GM23338 (cell line): ENCODE measurements at regions not wholly inside any gene's neighbourhood (a gene's known extent, or its start where the extent isn't known, plus 50 kb on each side); places are given as distances from the start of the nearest gene placed in this dataset.

Source experiments
- ATAC-seq: fragments of 200-7000 bp; cut with Tn5 transposase; 3 replicates; pipeline ENCODE4 v1.9.1; 2020
- DNase-seq: peaks from one replicate; pipeline ENCODE4 v3.0.0-alpha.2; 2015; ENCODE audit warnings: low spot score
- H2AFZ ChIP-seq: fragments of 200-600 bp; sonication (generic); 2 replicates; pipeline ENCODE4 v1.8.0; 2016; ENCODE audit warnings: antibody characterized with exemption, mild to moderate bottlenecking, moderate library complexity
- H3F3A ChIP-seq: fragments of 200-600 bp; sonication (generic); replicated peaks from 2 replicates; pipeline ENCODE4 v1.8.0; 2017; ENCODE audit warnings: antibody characterized with exemption, mixed run types, low read depth
- H3K27ac ChIP-seq: fragments of 200-600 bp; sonication (generic); 2 replicates; pipeline ENCODE4 v1.6.1; 2016; ENCODE audit warnings: low read depth
- H3K27me3 ChIP-seq: fragments of 200-600 bp; sonication (generic); 2 replicates; pipeline ENCODE4 v1.8.0; 2016; ENCODE audit warnings: mild to moderate bottlenecking, mixed run types, moderate library complexity; ENCODE audit not compliant: insufficient read depth
- H3K36me3 ChIP-seq: fragments of 200-600 bp; sonication (generic); 2 replicates; pipeline ENCODE4 v1.8.0; 2016; ENCODE audit warnings: mild to moderate bottlenecking; ENCODE audit not compliant: insufficient read depth
- H3K4me1 ChIP-seq: fragments of 200-600 bp; sonication (generic); 2 replicates; pipeline ENCODE4 v1.8.0; 2016; ENCODE audit warnings: mild to moderate bottlenecking, moderate library complexity; ENCODE audit not compliant: insufficient read depth
- H3K4me2 ChIP-seq: fragments of 200-600 bp; sonication (generic); 2 replicates; pipeline ENCODE4 v1.7.1; 2017; ENCODE audit warnings: mixed run types
- H3K4me3 ChIP-seq: fragments of 200-600 bp; sonication (generic); 2 replicates; pipeline ENCODE4 v1.6.1; 2016; ENCODE audit warnings: mixed run types
- H3K79me2 ChIP-seq: fragments of 200-600 bp; sonication (generic); replicated peaks from 2 replicates; pipeline ENCODE4 v1.8.0; 2017; ENCODE audit warnings: mild to moderate bottlenecking; ENCODE audit not compliant: insufficient read depth
- H3K9me2 ChIP-seq: fragments of 200-600 bp; sonication (generic); 2 replicates; pipeline ENCODE4 v1.8.0; 2017; ENCODE audit not compliant: insufficient read depth
- H4K20me1 ChIP-seq: fragments of 200-600 bp; sonication (generic); replicated peaks from 2 replicates; pipeline ENCODE4 v1.8.0; 2017; ENCODE audit warnings: mild to moderate bottlenecking; ENCODE audit not compliant: insufficient read depth
- H3K27ac Mint-ChIP-seq: 2 replicates; pipeline ENCODE4 v1.8.0; 2020; ENCODE audit warnings: inconsistent platforms, mild to moderate bottlenecking, moderate library complexity, mixed read lengths
- H3K27me3 Mint-ChIP-seq: 3 replicates; pipeline ENCODE4 v1.8.0; 2022; ENCODE audit warnings: low read depth, mild to moderate bottlenecking, moderate library complexity, mixed read lengths, inconsistent platforms; ENCODE audit not compliant: insufficient read depth, poor library complexity
- H3K36me3 Mint-ChIP-seq: 3 replicates; pipeline ENCODE4 v1.8.0; 2021; ENCODE audit warnings: low read depth, mild to moderate bottlenecking, inconsistent platforms, moderate library complexity, mixed read lengths
- H3K4me1 Mint-ChIP-seq: 3 replicates; pipeline ENCODE4 v1.8.0; 2020; ENCODE audit warnings: mild to moderate bottlenecking, inconsistent platforms, mixed read lengths
- H3K4me3 Mint-ChIP-seq: 3 replicates; pipeline ENCODE4 v1.8.0; 2021; ENCODE audit warnings: moderate library complexity, mild to moderate bottlenecking, inconsistent platforms, mixed read lengths
- H3K9me3 Mint-ChIP-seq: 3 replicates; pipeline ENCODE4 v1.8.0; 2020; ENCODE audit warnings: moderate library complexity, mild to moderate bottlenecking, inconsistent platforms, mixed read lengths
- CTCF ChIP-seq, 2 experiments: fragments of 200-600 bp in 1 of 2; sonication (generic) in 1 of 2; conservative IDR thresholded peaks; 2 replicates each; pipeline versions ENCODE4 v1.5.1 to v1.6.1; 2016 to 2017; ENCODE audit warnings: antibody characterized with exemption in 2 of 2, low read depth in 2 of 2, mild to moderate bottlenecking in 2 of 2, moderate library complexity in 1 of 2
- ETS1 ChIP-seq: IDR thresholded peaks from 2 replicates; pipeline ENCODE4 v1.6.1; 2016; ENCODE audit warnings: antibody characterized with exemption
- EZH2 ChIP-seq: fragments of 200-600 bp; sonication (generic); IDR thresholded peaks from one replicate; pipeline ENCODE4 v1.8.0; 2017; ENCODE audit warnings: antibody characterized with exemption, mild to moderate bottlenecking, low read depth; ENCODE audit not compliant: unreplicated experiment
- EZH2phosphoT487 ChIP-seq: fragments of 200-600 bp; sonication (generic); IDR thresholded peaks from one replicate; pipeline ENCODE4 v1.8.1; 2018; ENCODE audit warnings: antibody characterized with exemption; ENCODE audit not compliant: unreplicated experiment
- POLR2AphosphoS5 ChIP-seq: IDR thresholded peaks from 2 replicates; pipeline ENCODE4 v1.6.1; 2016; ENCODE audit warnings: antibody characterized with exemption, low read depth
- REST ChIP-seq: IDR thresholded peaks from one replicate; pipeline ENCODE4 v1.6.1; 2018; ENCODE audit warnings: antibody characterized with exemption; ENCODE audit not compliant: unreplicated experiment
- STAT1 ChIP-seq: IDR thresholded peaks from one replicate; pipeline ENCODE4 v1.6.1; 2016; ENCODE audit warnings: antibody characterized with exemption; ENCODE audit not compliant: unreplicated experiment
- ZNF331 ChIP-seq: fragments of 250-450 bp; sonication (Bioruptor Pico); IDR thresholded peaks from 2 replicates; pipeline ENCODE4 v1.5.0; 2020; ENCODE audit warnings: low read depth, mild to moderate bottlenecking, moderate library complexity
- ZNF462 ChIP-seq: fragments of 250-450 bp; sonication (Bioruptor Pico); IDR thresholded peaks from 2 replicates; pipeline ENCODE4 v1.5.0; 2020; ENCODE audit warnings: mild to moderate bottlenecking, moderate library complexity

- TF ChIP-seq EZH2, result no peak
- TF ChIP-seq CTCF (conservative IDR thresholded peaks at IDR 0.05; ENCODE audit: low read depth in 2 of 2), result no peak
- TF ChIP-seq EZH2phosphoT487, result no peak
- no peak for TF ChIP-seq ETS1
- TF ChIP-seq STAT1, result no peak
- TF ChIP-seq ZNF331 (CRISPR knock-in tag), result no peak
- TF ChIP-seq POLR2AphosphoS5, result no peak
Measured at GRCh38 chr3:113075588-113075987, 84.8 kb downstream of the GTPBP8 start (continued).

- peak overlapping the region; percentile 38; the same call in 1 of the 2 replicates for H2AFZ ChIP-seq
- no peak overlapping the region for H3K4me3 Mint-ChIP-seq
- TF ChIP-seq REST, result no peak
- TF ChIP-seq ZNF331 (CRISPR knock-in tag), result no peak
- no peak for TF ChIP-seq EZH2
- no peak for TF ChIP-seq ZNF462 (CRISPR knock-in tag)
- no peaks in the 10 kb centered on the region for H3F3A ChIP-seq
- H3K4me1 Mint-ChIP-seq, result peaks cover 11% of the 10 kb centered on the region
- H3K9me3 Mint-ChIP-seq, result no peaks in the 10 kb centered on the region
- no peaks in the 10 kb centered on the region for H3K36me3 Mint-ChIP-seq
- no peaks in the 10 kb centered on the region for H3K4me1 ChIP-seq
- peaks cover 2% of the 10 kb centered on the region for H3K27me3 Mint-ChIP-seq
- no peaks in the 10 kb centered on the region for H3K79me2 ChIP-seq
- no peaks in the 10 kb centered on the region for H3K27me3 ChIP-seq
- DNase-seq (no peak), ATAC-seq (0 out of 3 replicates have a peak, but pooled peaks have one; percentile 38)
- H3K4me3 ChIP-seq, result no peak overlapping the region
- no peaks in the 10 kb centered on the region for H4K20me1 ChIP-seq
- H3K4me2 ChIP-seq, result peak overlapping the region; percentile 34; the same call in 1 of the 2 replicates
- no peaks in the 10 kb centered on the region for H3K9me2 ChIP-seq
- H3K27ac ChIP-seq, result no peak overlapping the region
- no peak overlapping the region for H3K27ac Mint-ChIP-seq
- H3K36me3 ChIP-seq, result no peaks in the 10 kb centered on the region
Measured at GRCh38 chr3:113079218-113079961, 88.6 kb downstream of the GTPBP8 start.
